Astrocyte (in vitro differentiated cells and primary cell): ENCODE measurements at regions not wholly inside any gene's neighbourhood (a gene's known extent, or its start where the extent isn't known, plus 50 kb on each side); places are given as distances from the start of the nearest gene placed in this dataset.
"Not testable (repeated sequence)": the region's sequence is repeated elsewhere in the genome, so short reads cannot be mapped to it uniquely, and the experiment has no call there.

Experiments
- EZH2 ChIP-seq: IDR thresholded peaks from 2 replicates; pipeline ENCODE4 v1.6.1; 2012; ENCODE audit warnings: mild to moderate bottlenecking, low read length, inconsistent platforms; ENCODE audit not compliant: insufficient read depth
- TF ChIP-seq, protein P1 (sequence below): IDR thresholded peaks from 2 replicates; pipeline ENCODE4 v1.5.1; 2011; ENCODE audit warnings: low read depth, mild to moderate bottlenecking, inconsistent platforms, low read length, moderate library complexity; ENCODE audit not compliant: insufficient read depth

DNA sequence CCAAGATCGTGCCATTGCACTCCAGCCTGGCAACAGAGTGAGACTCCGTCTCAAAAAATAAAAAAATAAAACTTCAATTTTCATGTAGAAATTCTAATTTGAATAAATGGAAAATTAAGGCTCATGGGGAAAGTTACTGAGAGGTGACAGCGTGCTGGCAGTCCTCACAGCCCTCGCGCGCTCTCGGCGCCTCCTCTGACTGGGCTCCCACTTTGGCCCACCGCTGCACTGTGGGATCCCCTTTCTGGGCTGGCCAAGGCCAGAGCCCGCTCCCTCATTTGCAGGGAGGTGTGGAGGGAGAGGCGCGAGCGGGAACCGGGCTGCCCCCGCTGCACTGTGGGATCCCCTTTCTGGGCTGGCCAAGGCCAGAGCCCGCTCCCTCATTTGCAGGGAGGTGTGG is 86.8 kb upstream of the CXXC4 start:
- TF ChIP-seq, protein P1, sequence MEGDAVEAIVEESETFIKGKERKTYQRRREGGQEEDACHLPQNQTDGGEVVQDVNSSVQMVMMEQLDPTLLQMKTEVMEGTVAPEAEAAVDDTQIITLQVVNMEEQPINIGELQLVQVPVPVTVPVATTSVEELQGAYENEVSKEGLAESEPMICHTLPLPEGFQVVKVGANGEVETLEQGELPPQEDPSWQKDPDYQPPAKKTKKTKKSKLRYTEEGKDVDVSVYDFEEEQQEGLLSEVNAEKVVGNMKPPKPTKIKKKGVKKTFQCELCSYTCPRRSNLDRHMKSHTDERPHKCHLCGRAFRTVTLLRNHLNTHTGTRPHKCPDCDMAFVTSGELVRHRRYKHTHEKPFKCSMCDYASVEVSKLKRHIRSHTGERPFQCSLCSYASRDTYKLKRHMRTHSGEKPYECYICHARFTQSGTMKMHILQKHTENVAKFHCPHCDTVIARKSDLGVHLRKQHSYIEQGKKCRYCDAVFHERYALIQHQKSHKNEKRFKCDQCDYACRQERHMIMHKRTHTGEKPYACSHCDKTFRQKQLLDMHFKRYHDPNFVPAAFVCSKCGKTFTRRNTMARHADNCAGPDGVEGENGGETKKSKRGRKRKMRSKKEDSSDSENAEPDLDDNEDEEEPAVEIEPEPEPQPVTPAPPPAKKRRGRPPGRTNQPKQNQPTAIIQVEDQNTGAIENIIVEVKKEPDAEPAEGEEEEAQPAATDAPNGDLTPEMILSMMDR = not testable (repeated sequence)
- TF ChIP-seq EZH2 = not testable (repeated sequence)
